ENCODE measurements at regions not wholly inside any gene's neighbourhood (a gene's known extent, or its start where the extent isn't known, plus 50 kb on each side); places are given as distances from the start of the nearest gene placed in this dataset.

GRCh38 chr5:98106116-98107031, 667.1 kb upstream of the RGMB start:
- TF ChIP-seq CTCF (IDR thresholded peaks at IDR 0.05; ENCODE audit: extremely low read depth, missing control alignments), result no peak
- no peak for DNase-seq (ENCODE audit: low spot score)

GRCh38 chr5:98108497-98108896, 665.0 kb upstream of the RGMB start:
- no peak for TF ChIP-seq CTCF (IDR thresholded peaks at IDR 0.05; ENCODE audit: extremely low read depth, missing control alignments)
- DNase-seq (ENCODE audit: low spot score), result no peak

GRCh38 chr5:98109561-98110006, 663.9 kb upstream of the RGMB start:
- no peak for DNase-seq (ENCODE audit: low spot score)
- no peak for TF ChIP-seq CTCF (IDR thresholded peaks at IDR 0.05; ENCODE audit: extremely low read depth, missing control alignments)

- no peak for TF ChIP-seq CTCF (IDR thresholded peaks at IDR 0.05; ENCODE audit: extremely low read depth, missing control alignments)
- no peak for DNase-seq (ENCODE audit: low spot score)
Observed at GRCh38 chr5:98110282-98110691, 663.2 kb upstream of the RGMB start.

GRCh38 chr5:98110791-98111190, 662.7 kb upstream of the RGMB start:
- TF ChIP-seq CTCF (IDR thresholded peaks at IDR 0.05; ENCODE audit: extremely low read depth, missing control alignments), result no peak
- no peak for DNase-seq (ENCODE audit: low spot score)

- no peak for DNase-seq (ENCODE audit: low spot score)
- TF ChIP-seq CTCF (IDR thresholded peaks at IDR 0.05; ENCODE audit: extremely low read depth, missing control alignments), result no peak
Observed at GRCh38 chr5:98111686-98112085, 661.8 kb upstream of the RGMB start.

GRCh38 chr5:98121036-98121936, 652.2 kb upstream of the RGMB start:
- no peak for DNase-seq (ENCODE audit: low spot score)
- TF ChIP-seq CTCF (IDR thresholded peaks at IDR 0.05; ENCODE audit: extremely low read depth, missing control alignments), result no peak

All from GM20000 (cell line).